Naive thymus-derived CD8-positive, alpha-beta T cell (primary cell): ENCODE measurements at regions not wholly inside any gene's neighbourhood (a gene's known extent, or its start where the extent isn't known, plus 50 kb on each side); places are given as distances from the start of the nearest gene placed in this dataset.
A peak's percentile ranks its signal among the peaks of the same experiment; 100 is the strongest.

Source experiments
- ATAC-seq, 2 donors: fragments of 150-1000 bp; cut with Tn5 transposase in 1 of 2; sonication (Bioruptor Pico), chemical (Tn5 transposase) in 1 of 2; 1 replicate in 1 of 2; 2 replicates in 1 of 2; pipeline ENCODE4 v1.10.0; 2021; ENCODE audit warnings: mild to moderate bottlenecking in 2 of 2, moderate library complexity in 2 of 2
- POLR2A ChIA-PET: fragments of 350-600 bp; sonication (Branson Sonifier 250); formaldehyde crosslinking; loops from one replicate; lab custom pipeline; 2021; ENCODE audit warnings: antibody characterized with exemption; lab: Charles Lee
- DNase-seq, 10 donors: peaks; one replicate each; pipeline versions ENCODE4 v3.0.0 to v3.0.0-alpha.2; 2020 to 2022
- H3K27ac Mint-ChIP-seq, 10 donors: one replicate each; pipeline ENCODE4 v1.8.0; 2020 to 2022; ENCODE audit warnings: mild to moderate bottlenecking in 10 of 10, mixed read lengths in 10 of 10, moderate library complexity in 4 of 10, inconsistent platforms in 1 of 10
- H3K27me3 Mint-ChIP-seq, 5 donors: one replicate each; pipeline ENCODE4 v1.8.0; 2021 to 2022; ENCODE audit warnings: mixed read lengths in 5 of 5
- H3K36me3 Mint-ChIP-seq, 3 donors: one replicate each; pipeline ENCODE4 v1.8.0; 2020 to 2022; ENCODE audit warnings: mixed read lengths in 3 of 3, mild to moderate bottlenecking in 2 of 3, inconsistent platforms in 1 of 3
- H3K4me1 Mint-ChIP-seq, 4 donors: one replicate each; pipeline ENCODE4 v1.8.0; 2021 to 2022; ENCODE audit warnings: mixed read lengths in 4 of 4
- H3K4me3 Mint-ChIP-seq, 10 donors: one replicate each; pipeline ENCODE4 v1.8.0; 2020 to 2022; ENCODE audit warnings: mild to moderate bottlenecking in 10 of 10, mixed read lengths in 10 of 10, moderate library complexity in 6 of 10, inconsistent platforms in 1 of 10
- H3K9me3 Mint-ChIP-seq, 9 donors: one replicate each; pipeline ENCODE4 v1.8.0; 2020 to 2022; ENCODE audit warnings: mixed read lengths in 9 of 9, mild to moderate bottlenecking in 3 of 9, inconsistent platforms in 1 of 9, moderate library complexity in 1 of 9

DNA sequence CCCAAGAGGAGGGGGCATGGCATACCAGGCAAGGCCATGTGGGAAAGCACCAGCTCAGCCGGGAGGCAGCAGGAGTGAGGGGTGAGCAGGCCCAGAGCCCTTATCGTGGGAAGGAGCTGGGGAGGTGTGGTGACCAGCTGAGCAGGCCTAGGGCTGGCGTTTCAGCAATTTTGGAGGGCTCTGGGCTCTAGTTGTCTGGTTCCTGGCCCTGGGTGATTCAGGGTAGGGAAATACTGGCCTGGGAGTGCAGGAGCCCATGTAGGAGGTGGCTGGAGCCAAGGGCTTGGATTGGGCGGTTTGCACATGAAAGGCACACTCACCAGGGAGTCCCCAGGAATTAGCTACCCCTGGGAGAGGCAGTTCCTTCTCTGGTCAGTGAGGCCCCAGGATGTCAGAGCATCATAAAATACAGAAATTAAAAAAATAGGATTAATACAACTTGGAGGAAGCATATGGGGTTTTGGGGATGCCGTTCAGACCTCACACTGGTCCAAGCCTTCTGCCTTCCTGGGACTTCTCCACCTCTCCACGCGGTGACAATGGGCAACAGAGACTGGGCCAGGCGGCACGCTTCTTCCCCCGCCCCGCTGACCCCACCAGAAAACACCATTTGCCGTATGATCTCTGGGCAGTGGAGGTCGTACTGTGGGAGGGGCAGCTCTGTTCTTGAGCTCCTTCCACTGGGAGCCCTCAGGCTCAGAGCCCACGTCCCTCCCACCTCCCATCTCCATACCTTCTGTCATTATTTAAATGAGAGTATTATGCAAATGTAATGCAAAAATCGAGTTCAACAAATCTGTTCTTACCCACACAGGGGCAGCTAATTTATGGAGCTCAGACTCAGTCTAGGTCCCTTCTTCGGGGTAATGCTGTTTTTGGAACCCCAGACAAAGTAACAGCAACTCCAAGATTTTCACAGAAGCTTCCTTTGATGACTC is 133.0 kb upstream of the FAM20C start:
- peaks cover 0 to 10% (median 0%) of the 10 kb centered on the region in 5 donors for H3K27me3 Mint-ChIP-seq
- H3K9me3 Mint-ChIP-seq, result no peaks in the 10 kb centered on the region
- H3K36me3 Mint-ChIP-seq, result no peaks in the 10 kb centered on the region
- no peak overlapping the region for H3K4me3 Mint-ChIP-seq
- POLR2A ChIA-PET, result no interaction called here
- DNase-seq, result peak in 1 of 10 donors; percentile 12
- peak overlapping the region in 1 of 10 donors; percentile 27 for H3K27ac Mint-ChIP-seq
- peaks cover 0 to 4% (median 0%) of the 10 kb centered on the region in 4 donors for H3K4me1 Mint-ChIP-seq
- ATAC-seq, result no peak

DNA sequence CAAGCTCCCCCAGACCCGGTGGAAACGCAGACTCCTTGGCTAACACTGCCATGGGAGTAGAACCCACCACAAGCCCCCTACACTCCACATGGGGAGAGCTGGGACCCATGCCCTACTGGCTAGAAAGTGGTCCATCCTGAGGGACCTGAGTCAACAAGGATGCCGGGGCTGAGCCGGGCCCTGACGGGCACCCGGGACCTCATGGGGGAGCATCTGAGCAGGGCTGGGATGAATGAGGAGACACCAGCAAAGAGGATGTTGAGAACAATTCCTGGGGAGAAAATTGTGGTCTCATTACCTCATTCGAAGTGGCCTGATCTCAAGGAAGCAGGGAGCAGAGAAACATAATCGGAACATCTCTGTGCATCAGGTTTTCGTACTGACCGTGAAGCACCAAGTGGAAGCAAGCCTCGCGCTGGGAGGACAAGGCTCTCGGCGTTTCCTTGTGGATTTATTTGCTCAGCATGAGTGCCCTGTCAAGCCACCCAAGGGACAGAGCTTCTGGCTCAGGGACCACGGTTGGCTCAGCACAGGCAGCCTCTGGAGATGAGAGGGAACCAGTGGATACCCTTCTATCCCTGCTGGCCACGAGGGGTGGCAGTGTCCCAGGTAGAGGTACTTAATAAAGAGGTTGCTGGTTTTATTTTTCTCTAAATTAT is 132.2 kb upstream of the FAM20C start:
- Mint-ChIP-seq H3K27ac (no peak overlapping the region), H3K9me3 (no peaks in the 10 kb centered on the region), H3K36me3 (no peaks in the 10 kb centered on the region), H3K27me3 (peaks cover 0 to 12% (median 0%) of the 10 kb centered on the region in 5 donors), H3K4me3 (no peak overlapping the region), H3K4me1 (peaks cover 0 to 4% (median 0%) of the 10 kb centered on the region in 4 donors)
- ATAC-seq, result no peak
- no peak for DNase-seq
- POLR2A ChIA-PET, result no interaction called here

DNA sequence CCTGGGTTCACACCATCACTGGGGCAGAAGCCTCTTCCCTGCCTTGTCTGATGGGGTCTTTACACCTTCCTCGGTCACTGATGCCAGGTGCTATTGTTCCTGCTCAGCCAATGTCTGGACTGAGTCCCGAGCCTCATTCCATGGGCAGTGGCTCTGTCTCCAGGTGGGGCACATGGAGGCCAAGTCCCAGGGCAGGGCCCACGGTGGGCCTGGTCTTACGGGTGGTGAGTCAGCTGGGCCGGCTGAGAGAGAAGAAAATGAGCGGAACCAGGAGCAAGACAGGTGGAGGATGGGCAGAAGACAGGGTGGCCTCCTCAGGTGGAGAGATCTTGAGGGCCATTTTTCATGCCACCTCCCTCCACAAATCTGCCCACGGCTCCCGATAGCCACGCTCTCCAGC is 131.7 kb upstream of the FAM20C start:
- POLR2A ChIA-PET, result no interaction called here
- Mint-ChIP-seq H3K27me3 (peaks cover 0 to 13% (median 0%) of the 10 kb centered on the region in 5 donors), H3K27ac (no peak overlapping the region), H3K9me3 (no peaks in the 10 kb centered on the region), H3K4me3 (no peak overlapping the region), H3K36me3 (no peaks in the 10 kb centered on the region), H3K4me1 (peaks cover 0 to 4% (median 0%) of the 10 kb centered on the region in 4 donors)
- peak in 1 of 10 donors; percentile 17 for DNase-seq
- ATAC-seq, result no peak

DNA sequence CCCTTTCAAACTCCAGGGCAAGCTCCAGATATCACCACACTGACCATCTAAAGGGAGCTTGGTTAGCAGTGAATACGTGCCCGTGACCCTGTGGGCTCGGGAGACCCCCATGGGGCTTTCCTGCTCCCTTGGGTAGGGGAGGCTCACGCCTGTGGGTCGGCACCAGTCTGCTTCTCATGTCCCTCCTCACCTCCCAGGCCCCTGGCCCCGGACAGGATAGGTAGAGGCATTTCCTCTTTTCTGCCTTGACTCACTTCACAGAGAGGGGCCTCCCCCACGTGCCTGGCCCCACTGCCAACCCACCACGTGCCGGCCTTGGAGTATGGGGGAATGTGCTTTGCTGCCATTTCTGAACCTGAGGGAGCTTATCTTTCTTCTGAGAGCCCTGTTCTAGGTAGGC is 131.3 kb upstream of the FAM20C start:
- POLR2A ChIA-PET, result no interaction called here
- ATAC-seq, result no peak
- no peak for DNase-seq
- Mint-ChIP-seq H3K4me3 (no peak overlapping the region), H3K27ac (no peak overlapping the region), H3K4me1 (peaks cover 0 to 4% (median 0%) of the 10 kb centered on the region in 4 donors), H3K27me3 (peaks cover 0 to 9% (median 0%) of the 10 kb centered on the region in 5 donors), H3K9me3 (no peaks in the 10 kb centered on the region), H3K36me3 (no peaks in the 10 kb centered on the region)

DNA sequence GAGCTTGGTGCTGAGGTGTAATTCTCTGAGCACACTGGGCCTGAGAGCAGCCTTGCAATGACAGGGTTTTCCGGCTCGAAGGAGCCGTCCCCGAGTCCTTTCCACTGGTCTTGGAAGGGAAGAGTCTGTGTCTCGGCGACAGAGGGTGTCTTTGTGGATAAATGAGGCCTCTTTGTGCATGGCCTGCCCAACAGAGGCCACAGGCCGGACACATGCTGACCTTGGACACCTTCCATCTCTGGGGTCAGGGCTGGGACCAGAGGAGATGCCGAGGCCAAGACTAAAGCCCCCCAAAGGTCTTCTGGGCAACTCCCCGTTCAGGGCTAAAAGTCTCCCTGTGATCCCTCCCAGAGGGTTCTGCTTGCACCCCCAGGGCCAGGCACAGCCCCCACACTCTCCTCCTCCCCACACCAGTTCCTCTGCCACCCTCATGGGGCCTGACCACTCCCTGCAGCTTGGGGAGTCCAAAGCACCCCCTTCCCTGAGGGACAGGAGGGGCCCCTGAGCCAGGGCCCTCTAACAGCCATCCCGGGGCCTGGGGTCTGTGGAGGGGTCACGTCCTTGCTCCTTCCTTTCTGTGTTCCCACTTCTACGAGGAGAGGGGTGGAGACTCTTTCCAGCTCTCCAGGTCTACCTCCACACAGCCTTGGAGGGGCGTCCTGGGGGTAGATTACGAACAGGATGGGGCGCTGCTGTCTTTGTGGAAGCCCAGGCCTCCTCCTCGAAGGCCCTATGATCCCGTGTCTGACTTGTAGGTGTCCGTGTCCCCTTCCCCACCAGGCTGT is 130.6 kb upstream of the FAM20C start:
- no peaks in the 10 kb centered on the region for H3K36me3 Mint-ChIP-seq
- H3K9me3 Mint-ChIP-seq, result no peaks in the 10 kb centered on the region
- peak in 1 of 10 donors; percentile 15 for DNase-seq
- no peak overlapping the region for H3K4me3 Mint-ChIP-seq
- no peak overlapping the region for H3K27ac Mint-ChIP-seq
- POLR2A ChIA-PET, result no interaction called here
- peaks cover 0 to 4% (median 0%) of the 10 kb centered on the region in 4 donors for H3K4me1 Mint-ChIP-seq
- peaks cover 0 to 12% (median 0%) of the 10 kb centered on the region in 5 donors for H3K27me3 Mint-ChIP-seq
- ATAC-seq, result no peak

DNA sequence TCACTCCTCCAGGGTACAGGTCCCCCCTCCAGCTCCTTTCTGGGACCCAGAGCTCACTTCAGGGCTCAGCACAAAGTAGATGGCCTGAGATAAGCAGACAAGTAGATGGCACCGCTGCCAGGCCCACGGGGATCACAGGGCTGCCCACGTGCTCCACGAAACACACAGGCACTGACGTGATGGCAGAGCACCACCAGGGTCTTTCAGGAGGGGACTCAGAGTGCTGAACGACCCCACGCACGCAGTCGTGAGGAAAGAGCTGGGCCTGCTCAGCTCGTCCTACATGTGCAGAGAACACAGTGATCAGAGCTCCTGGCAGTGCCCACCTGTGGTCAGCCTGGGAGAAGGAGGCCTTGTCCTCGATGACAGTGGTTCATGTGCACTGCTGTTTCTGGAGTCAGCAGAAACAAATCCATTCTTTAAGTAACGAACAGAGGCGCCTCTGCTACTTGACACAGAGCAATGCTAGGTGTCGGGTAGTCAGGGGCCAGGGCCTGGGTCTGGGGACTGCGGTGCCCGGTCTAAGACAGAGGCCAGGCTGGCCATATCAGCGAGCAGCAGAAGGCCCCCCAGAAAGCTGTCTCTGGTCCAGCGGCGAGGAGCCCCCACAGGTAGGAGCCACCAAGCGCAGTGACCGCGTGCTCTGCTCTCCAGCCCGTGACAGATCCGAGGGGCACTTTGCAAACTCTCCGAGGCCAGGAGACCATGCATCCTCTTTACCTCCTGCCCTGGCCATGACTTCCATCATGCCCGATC is 129.8 kb upstream of the FAM20C start:
- Mint-ChIP-seq H3K27me3 (peaks cover 0 to 14% (median 0%) of the 10 kb centered on the region in 5 donors), H3K27ac (no peak overlapping the region), H3K9me3 (no peaks in the 10 kb centered on the region), H3K4me1 (peaks cover 0 to 4% (median 0%) of the 10 kb centered on the region in 4 donors), H3K36me3 (no peaks in the 10 kb centered on the region), H3K4me3 (no peak overlapping the region)
- ATAC-seq (no peak), DNase-seq (no peak)
- POLR2A ChIA-PET, result no interaction called here

DNA sequence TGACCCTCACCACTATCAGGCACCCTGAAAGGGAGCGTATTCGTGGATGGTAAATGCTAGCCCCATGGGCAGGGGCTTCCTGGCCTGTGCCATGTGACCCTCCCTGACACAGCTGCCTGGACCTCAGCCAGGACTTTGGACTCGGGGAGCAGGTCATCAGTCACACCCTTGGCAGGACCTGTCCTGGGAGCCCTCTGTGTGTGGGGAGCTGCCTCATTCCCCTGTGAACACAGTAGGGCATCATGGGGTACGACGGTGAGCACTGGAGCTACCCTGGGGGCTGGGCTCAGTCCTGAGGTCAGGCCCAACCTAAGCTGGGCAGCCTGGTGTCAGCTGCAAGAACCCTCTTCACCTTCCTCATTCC is 129.3 kb upstream of the FAM20C start:
- DNase-seq, result no peak
- ATAC-seq, result no peak
- Mint-ChIP-seq H3K27ac (no peak overlapping the region), H3K4me1 (peaks cover 0 to 4% (median 0%) of the 10 kb centered on the region in 4 donors), H3K9me3 (no peaks in the 10 kb centered on the region), H3K36me3 (no peaks in the 10 kb centered on the region), H3K27me3 (peaks cover 0 to 14% (median 0%) of the 10 kb centered on the region in 5 donors), H3K4me3 (no peak overlapping the region)
- POLR2A ChIA-PET, result no interaction called here

DNA sequence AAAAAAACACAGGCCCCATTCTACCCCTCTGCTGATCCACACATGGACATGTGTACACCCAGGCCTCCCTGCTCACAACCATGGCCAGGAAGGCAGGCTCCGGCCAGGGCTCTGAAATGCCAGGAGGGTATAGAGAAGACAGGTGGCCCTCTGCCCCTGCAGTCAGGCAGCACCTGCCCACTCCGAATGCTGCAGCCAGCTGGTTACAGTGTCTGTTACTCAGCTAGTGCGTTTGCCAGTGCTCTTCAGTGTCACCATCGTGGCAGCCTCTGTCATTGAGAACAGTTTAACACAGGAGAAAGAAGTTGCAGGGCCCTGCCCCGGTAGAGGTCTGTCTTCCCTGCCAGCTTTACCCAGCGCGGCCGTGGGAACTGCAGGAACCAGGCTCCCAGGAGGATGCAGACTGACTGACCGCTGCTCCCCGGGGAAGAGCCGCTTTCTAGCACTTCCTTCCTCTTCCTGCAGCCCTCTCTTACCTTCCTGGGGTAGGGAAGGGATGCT is 128.8 kb upstream of the FAM20C start:
- no peaks in the 10 kb centered on the region for H3K9me3 Mint-ChIP-seq
- ATAC-seq, result no peak
- no peaks in the 10 kb centered on the region for H3K36me3 Mint-ChIP-seq
- H3K27ac Mint-ChIP-seq, result peak overlapping the region in 1 of 10 donors; percentile 21
- no peak for DNase-seq
- POLR2A ChIA-PET, result no interaction called here
- no peak overlapping the region for H3K4me3 Mint-ChIP-seq
- peaks cover 0 to 4% (median 0%) of the 10 kb centered on the region in 4 donors for H3K4me1 Mint-ChIP-seq
- H3K27me3 Mint-ChIP-seq, result peaks cover 0 to 14% (median 0%) of the 10 kb centered on the region in 5 donors

DNA sequence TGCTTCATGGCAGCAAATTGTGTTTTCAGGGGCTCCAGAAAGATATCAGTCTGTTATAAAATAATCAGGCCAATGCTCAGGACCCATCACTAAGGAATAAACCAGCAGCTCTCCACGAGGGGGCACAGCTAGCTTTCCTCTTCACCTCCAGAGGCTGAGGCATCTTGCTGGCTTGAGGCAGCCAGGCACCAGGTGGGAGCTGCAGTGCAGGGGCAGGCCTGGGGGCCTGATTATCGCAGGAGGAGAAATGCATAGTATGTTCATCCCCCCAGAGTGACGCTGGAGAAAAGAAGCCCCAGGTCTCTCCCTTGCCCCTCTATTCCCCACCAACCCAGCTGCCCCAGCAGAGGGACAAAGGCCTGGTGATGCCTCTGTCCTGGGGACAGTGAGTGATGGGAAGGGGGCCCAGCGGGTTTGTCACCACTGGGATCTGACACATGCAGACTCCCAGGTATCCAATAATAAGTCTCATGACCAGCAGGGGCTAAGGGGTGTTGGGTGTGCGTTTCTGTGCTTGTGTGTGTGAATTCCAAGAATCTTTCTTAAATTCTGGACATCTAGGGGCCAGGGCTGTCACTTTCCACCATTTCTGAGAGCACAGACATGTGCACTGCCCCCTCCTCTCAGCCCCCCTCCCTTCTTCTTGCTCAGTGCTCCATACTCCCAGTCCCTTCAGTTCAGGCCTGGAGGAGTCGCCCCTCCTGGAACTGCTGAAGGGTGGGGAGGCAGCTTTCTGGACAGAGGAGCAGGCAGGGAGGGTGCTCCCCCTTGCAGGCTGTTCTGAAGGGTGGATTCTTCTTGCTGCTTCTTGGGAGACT is 128.1 kb upstream of the FAM20C start:
- H3K4me3 Mint-ChIP-seq, result no peak overlapping the region
- DNase-seq (peak in 1 of 10 donors; percentile 38), ATAC-seq (peak in 1 of 2 donors; percentile 61)
- no peaks in the 10 kb centered on the region for H3K36me3 Mint-ChIP-seq
- peaks cover 0 to 14% (median 0%) of the 10 kb centered on the region in 5 donors for H3K27me3 Mint-ChIP-seq
- no peaks in the 10 kb centered on the region for H3K9me3 Mint-ChIP-seq
- H3K4me1 Mint-ChIP-seq, result peaks cover 0 to 4% (median 0%) of the 10 kb centered on the region in 4 donors
- peak overlapping the region in 1 of 10 donors; percentile 43 for H3K27ac Mint-ChIP-seq
- POLR2A ChIA-PET, result no interaction called here

DNA sequence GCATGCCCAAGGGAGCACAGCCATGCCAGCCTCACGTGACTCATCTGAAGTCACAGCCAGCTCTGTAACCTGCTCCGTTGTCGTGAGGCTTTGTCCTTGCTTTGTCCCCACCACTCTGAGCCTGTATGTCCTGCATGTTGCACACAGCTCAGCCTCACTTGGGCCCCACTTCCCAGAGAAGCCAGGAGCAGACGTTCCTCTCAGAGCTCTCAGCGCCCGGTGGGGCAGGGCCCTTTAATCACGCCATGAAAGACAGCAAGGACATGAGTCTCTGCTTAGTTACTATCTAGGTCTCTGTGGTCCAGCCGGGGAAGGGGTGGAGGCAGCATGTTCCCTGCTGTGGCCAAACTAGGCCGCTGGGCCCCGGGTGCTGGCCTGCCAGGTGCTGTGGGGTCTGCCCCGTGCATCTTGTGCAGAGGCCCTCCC is 127.4 kb upstream of the FAM20C start:
- ATAC-seq (no peak), DNase-seq (no peak)
- no peak overlapping the region for H3K27ac Mint-ChIP-seq
- no peaks in the 10 kb centered on the region for H3K9me3 Mint-ChIP-seq
- H3K27me3 Mint-ChIP-seq, result peaks cover 0 to 13% (median 0%) of the 10 kb centered on the region in 5 donors
- H3K4me3 Mint-ChIP-seq, result no peak overlapping the region
- POLR2A ChIA-PET, result no interaction called here
- H3K36me3 Mint-ChIP-seq, result no peaks in the 10 kb centered on the region
- H3K4me1 Mint-ChIP-seq, result peaks cover 0 to 4% (median 0%) of the 10 kb centered on the region in 4 donors

DNA sequence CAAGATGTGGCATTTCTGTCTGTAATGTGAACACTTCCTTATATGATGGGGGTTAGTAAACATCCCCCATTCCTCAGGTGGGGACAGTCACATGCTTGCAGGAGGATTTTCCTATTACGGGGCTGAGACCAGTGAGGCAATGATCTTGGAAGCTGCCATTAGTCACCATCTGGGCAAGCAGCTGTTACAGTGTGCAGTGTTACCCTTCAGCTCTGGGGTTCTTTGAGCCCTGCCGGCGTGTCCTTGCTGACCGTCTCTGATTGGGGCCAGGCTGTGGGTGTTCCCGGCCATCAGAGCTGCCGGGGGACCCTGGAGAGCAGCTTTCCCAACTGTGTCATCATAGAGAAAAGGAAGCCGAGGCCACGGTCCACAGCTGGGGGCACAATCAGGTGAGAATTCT is 126.8 kb upstream of the FAM20C start:
- POLR2A ChIA-PET, result no interaction called here
- H3K4me3 Mint-ChIP-seq, result no peak overlapping the region
- H3K36me3 Mint-ChIP-seq, result no peaks in the 10 kb centered on the region
- ATAC-seq, result no peak
- no peaks in the 10 kb centered on the region for H3K9me3 Mint-ChIP-seq
- no peak for DNase-seq
- H3K27me3 Mint-ChIP-seq, result peaks cover 0 to 10% (median 0%) of the 10 kb centered on the region in 5 donors
- no peak overlapping the region for H3K27ac Mint-ChIP-seq
- H3K4me1 Mint-ChIP-seq, result peaks cover 0 to 4% (median 0%) of the 10 kb centered on the region in 4 donors
